ENCODE measurements at regions not wholly inside any gene's neighbourhood (a gene's known extent, or its start where the extent isn't known, plus 50 kb on each side); places are given as distances from the start of the nearest gene placed in this dataset.

GRCh38 chr2:133773854-133774653 lies 205.8 kb upstream of the NCKAP5 start:
- DNase-seq = no peak

GRCh38 chr2:133774654-133775015 lies 206.4 kb upstream of the NCKAP5 start:
- DNase-seq = no peak

GRCh38 chr2:133776936-133777573 lies 208.8 kb upstream of the NCKAP5 start:
- DNase-seq = no peak

- no peak for DNase-seq
Observed at GRCh38 chr2:133777574-133777960, 209.3 kb upstream of the NCKAP5 start.

GRCh38 chr2:133780099-133780996 lies 212.1 kb upstream of the NCKAP5 start:
- no peak for DNase-seq

GRCh38 chr2:133780997-133781513 lies 212.8 kb upstream of the NCKAP5 start:
- DNase-seq = no peak

- no peak for DNase-seq
Observed at GRCh38 chr2:133787207-133787606, 218.9 kb upstream of the NCKAP5 start.

GRCh38 chr2:133787651-133788050 lies 219.4 kb upstream of the NCKAP5 start:
- DNase-seq = no peak

GRCh38 chr2:133788386-133788785 lies 220.1 kb upstream of the NCKAP5 start:
- DNase-seq = no peak

- DNase-seq = no peak
Observed at GRCh38 chr2:133789743-133790142, 221.5 kb upstream of the NCKAP5 start.

- DNase-seq = no peak
Observed at GRCh38 chr2:133790711-133791110, 222.4 kb upstream of the NCKAP5 start.

GRCh38 chr2:133791191-133791590 lies 222.9 kb upstream of the NCKAP5 start:
- no peak for DNase-seq

GRCh38 chr2:133792223-133792622 lies 224.0 kb upstream of the NCKAP5 start:
- no peak for DNase-seq

GRCh38 chr2:133794114-133794513 lies 225.9 kb upstream of the NCKAP5 start:
- no peak for DNase-seq

- no peak for DNase-seq
Observed at GRCh38 chr2:133801946-133802345, 233.7 kb upstream of the NCKAP5 start.

- DNase-seq = no peak
Observed at GRCh38 chr2:133802409-133803039, 234.3 kb upstream of the NCKAP5 start.

- DNase-seq = no peak
Observed at GRCh38 chr2:133806564-133806963, 238.3 kb upstream of the NCKAP5 start.

GRCh38 chr2:133809485-133809884 lies 241.2 kb upstream of the NCKAP5 start:
- no peak for DNase-seq

- no peak for DNase-seq
Observed at GRCh38 chr2:133810559-133810958, 242.3 kb upstream of the NCKAP5 start.

GRCh38 chr2:133811409-133812125 lies 243.3 kb upstream of the NCKAP5 start:
- DNase-seq = no peak

- no peak for DNase-seq
Observed at GRCh38 chr2:133812826-133813617, 244.8 kb upstream of the NCKAP5 start.
